ENCODE measurements at regions not wholly inside any gene's neighbourhood (a gene's known extent, or its start where the extent isn't known, plus 50 kb on each side); places are given as distances from the start of the nearest gene placed in this dataset.

GRCh38 chr13:31394506-31394905, 194.7 kb downstream of the B3GLCT start:
- TF ChIP-seq RFX5 (IDR thresholded peaks at IDR 0.05) (no peak), REST (IDR thresholded peaks at IDR 0.05) (no peak), CTCF (IDR thresholded peaks at IDR 0.05) (no peak), SREBF2 (IDR thresholded peaks at IDR 0.05) (no peak), POLR2AphosphoS2 (conservative IDR thresholded peaks at IDR 0.05; ENCODE audit: low read length) (no peak), CHD4 (IDR thresholded peaks at IDR 0.05; ENCODE audit: borderline replicate concordance) (no peak), ZC3H11A (IDR thresholded peaks at IDR 0.05) (no peak), SMC3 (IDR thresholded peaks at IDR 0.05) (no peak), ZFP36 (IDR thresholded peaks at IDR 0.05; ENCODE audit: borderline replicate concordance, partially characterized antibody) (no peak)

All from A549 (cell line).